ENCODE measurements at regions not wholly inside any gene's neighbourhood (a gene's known extent, or its start where the extent isn't known, plus 50 kb on each side); places are given as distances from the start of the nearest gene placed in this dataset.
"Not testable (repeated sequence)": the region's sequence is repeated elsewhere in the genome, so short reads cannot be mapped to it uniquely, and the experiment has no call there.

- no peak for DNase-seq
These were observed 373.7 kb downstream of the HACE1 start for GRCh38 chr6:104486035-104486434.

GRCh38 chr6:104484626-104485025 lies 375.1 kb downstream of the HACE1 start:
- DNase-seq: no peak

DNA sequence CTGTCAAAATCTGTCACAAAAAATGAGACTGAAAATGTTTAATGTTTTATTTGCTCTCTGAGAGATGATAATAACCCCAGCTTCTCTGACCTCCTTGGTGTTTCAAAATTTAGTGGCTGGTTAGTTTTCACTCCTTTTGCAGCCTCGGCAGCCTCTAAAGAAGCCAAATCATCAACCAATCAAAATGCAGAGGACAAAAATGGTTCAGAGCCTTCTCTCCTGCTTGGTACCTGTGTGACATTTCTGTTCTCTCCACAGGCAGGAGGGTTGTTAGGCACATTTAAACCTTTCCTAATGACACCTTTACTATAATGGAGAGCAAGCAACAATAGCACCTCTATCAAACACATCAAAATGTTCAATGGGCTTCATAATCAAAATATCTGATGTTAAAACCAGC lies 375.5 kb downstream of the HACE1 start:
- no peak for DNase-seq

- no peak for DNase-seq
These were observed 376.4 kb downstream of the HACE1 start for GRCh38 chr6:104483225-104483834.

DNA sequence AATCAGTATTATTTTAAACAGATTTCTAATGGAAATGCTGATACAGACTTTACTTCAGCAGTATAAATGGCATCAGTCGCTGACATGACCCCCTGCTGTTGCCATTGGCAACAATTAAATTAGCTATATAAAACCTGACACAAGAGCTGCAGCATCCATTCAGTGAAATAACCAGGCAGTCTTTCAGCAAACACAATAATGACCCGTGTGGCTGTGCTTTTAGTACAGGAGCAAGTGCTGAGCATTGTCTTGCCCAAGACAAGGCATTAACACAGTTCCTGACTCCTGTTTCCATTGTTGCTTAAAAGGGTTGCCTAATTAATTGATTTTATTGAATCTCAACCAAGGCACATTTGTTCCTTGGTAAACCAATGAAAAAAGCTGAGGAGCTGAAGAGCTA lies 382.1 kb downstream of the HACE1 start:
- no peak for DNase-seq

DNA sequence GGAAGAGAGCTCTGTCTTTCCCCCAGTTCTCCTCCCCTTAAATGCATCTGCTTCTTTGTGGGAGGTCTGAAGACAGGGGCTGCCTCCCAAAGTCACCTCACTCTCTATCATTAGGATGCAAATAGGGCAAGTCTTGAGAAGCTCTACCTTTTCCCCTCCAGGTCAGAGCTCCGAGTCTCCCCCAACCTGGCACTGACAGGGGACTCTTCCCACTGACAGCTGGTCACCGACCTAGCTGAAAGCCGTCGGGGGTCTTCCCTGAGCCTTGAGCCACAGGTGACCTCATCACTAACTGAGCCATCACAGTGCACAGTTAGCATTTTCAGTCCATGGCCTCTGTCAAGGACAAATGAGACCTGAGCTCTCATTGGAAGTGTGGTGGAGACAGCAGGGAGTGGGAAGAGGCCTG lies 386.7 kb downstream of the HACE1 start:
- no peak for DNase-seq

DNA sequence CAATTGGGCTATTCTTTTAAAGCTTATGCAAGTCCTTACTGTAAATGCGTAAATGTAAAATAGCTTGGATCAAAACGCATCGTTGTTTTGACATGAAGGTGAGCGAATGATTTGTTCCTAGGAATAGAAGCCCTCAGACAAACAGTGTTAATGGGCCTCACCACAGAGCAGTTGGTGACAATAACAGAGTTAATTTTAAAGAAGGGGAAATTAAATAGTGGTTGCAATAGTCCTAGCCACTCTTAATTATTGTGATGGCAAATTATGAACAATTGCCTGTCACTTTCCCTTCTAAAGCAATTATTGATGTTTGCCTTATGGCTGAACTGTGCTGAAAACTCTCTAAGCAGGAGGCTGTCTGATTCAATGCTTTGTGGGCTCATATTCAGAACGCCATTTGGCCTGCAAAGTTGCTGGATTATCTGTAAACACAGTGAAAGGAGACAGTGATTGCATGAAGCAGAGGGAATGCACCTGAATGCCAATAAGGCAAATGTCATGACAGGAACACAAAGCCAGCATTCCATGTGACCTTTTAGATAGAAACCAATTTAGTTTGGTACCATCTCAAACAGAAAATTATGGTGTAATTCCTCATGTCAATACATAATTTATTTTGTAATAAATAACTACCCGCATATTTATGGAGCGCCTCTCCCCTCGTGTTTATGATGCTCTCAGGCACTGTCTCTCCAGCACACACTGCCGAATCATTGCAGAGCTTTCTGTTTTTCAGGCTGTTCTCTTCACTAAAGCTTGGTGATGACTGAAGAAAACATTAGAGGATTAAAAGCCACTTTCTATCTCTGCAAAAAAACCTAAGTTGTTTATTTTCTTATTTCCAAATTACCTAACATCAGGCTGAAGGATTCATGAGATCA lies 387.5 kb downstream of the HACE1 start:
- DNase-seq: no peak

GRCh38 chr6:104466306-104466705 lies 393.4 kb downstream of the HACE1 start:
- DNase-seq: no peak

DNA sequence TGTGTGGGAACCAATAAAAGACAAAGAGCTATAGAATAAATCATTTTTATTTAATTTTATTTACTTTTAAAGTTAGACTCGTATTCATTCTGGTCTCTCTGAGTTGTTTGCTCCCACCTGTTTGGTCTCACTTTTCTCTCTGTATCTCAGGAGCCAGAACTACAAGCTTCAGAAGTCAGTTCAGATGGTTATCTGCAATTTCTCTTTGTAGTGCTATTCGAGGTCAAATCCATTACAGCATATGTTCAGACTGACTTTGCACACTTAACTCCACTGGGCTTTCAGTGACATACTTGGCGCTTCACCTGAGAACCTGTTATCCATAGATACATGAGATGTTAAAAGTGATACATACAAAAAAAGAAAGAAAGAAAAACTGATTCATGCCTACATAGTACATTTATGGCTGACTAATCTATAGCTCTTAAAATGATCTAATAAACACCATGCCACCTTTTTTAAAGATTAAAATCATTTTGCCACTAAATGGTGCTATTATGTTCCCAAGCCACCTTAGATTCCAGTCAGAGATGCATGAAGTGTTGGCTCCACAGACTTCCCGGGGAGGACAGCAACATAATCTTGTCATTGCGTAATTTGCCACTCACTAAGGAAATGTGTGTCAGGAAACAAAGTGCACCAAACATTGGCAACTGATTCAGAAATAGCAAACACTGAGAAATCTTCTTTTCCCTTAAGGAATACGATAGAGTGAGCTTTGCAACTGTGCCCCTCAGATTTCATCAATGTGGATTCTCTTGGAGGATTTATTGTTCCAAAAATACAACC lies 396.7 kb downstream of the HACE1 start:
- no peak for DNase-seq

GRCh38 chr6:104460738-104461483 lies 398.8 kb downstream of the HACE1 start:
- no peak for DNase-seq

DNA sequence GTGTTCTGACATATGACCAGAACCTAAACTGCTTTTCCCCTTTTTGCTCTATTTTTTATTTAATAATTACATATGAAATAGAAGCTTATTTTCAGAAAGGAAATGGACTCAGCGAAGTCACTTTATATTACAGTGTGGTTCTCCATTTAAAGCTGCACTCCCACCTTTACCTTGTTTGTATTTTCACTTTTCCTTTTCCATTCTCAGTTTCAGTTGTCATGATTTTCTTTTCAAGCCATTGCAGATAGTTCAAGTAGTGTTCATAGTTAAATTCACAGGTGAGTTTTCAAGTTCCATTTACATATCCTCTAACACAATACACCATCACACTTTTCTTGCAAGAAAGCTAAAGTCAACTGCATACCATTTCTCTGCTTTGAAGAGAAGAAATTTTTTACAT lies 400.2 kb downstream of the HACE1 start:
- DNase-seq: no peak

DNA sequence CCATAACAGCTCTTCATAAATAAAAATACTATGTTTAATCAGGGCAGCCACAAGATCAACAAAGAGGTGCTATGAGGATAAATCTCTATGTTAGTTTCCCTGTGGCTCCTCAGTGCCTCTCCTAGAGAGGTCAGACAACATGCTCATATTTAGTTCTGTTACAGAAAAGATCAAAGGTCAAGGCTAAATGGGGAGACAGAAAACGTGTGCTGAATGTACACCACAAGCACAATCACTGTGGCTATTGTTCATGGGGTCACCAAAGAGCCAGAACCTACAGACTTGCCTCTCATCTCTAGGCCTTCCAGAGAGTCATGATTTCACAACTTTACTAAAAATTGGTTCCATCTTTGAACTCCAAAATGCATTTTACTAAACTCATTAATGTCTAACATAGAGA lies 409.8 kb downstream of the HACE1 start:
- DNase-seq: no peak

DNA sequence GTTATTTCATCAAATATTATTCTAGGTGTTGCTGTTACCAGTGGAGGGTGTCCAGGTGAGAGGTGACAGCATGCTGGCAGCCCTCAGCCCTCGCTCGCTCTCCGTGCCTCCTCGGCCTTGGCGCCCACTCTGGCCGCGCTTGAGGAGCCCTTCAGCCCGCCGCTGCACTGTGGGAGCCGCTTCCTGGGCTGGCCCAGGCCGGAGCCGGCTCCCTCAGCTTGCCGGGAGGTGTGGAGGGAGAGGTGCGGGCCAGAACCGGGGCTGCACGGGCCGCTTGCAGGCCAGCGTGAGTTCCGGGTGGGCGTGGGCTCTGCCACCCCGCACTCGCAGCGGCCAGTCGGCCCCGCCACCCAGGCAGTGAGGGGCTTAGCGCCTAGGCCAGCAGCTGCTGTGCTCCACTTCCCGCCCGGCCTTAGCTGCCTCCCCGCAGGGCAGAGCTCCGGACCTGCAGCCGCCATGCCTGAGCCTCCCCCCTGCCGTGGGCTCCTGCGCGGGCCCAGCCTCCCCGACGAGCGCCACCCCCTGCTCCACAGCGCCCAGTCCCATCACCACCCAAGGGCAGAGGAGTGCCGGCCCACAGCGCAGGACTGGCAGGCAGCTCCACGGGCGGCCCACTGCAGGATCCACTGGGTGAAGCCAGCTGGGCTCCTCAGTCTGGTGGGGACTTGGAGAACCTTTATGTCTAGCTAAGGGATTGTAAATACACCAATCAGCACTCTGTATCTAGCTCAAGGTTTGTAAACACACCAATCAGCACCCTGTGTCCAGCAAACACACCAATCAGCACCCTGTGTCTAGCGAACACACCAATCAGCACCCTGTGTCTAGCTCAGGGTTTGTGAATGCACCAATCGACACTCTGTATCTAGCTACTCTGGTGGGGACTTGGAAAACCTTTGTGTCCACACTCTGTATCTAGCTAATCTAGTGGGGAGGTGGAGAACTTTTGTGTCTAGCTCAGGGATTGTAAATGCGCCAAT lies 413.3 kb downstream of the HACE1 start:
- DNase-seq: not testable (repeated sequence)

DNA sequence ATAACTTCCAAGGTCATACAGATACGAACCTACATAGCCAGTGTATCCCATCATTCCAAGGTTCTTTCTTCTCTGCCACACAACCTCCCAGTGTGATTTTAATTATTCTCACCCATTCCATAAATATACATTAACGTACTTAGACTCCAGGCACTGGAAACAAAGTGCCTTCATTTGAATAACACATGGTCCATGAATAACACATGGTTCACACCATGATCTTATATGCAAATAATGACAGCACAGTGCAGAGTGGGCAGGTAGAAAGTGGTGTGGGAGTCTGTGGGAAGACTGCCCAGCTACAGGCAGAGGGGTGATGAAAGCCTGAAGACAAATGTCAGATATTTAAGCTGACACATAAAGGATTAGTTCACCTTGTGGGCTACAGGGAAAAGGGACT lies 425.2 kb downstream of the HACE1 start:
- no peak for DNase-seq

GRCh38 chr6:104431096-104431495 lies 428.6 kb downstream of the HACE1 start:
- no peak for DNase-seq

- DNase-seq: no peak
These were observed 431.5 kb downstream of the HACE1 start for GRCh38 chr6:104428184-104428583.

GRCh38 chr6:104423691-104424090 lies 436.0 kb downstream of the HACE1 start:
- no peak for DNase-seq

GRCh38 chr6:104421650-104422049 lies 438.1 kb downstream of the HACE1 start:
- DNase-seq: no peak

GRCh38 chr6:104418839-104419238 lies 440.9 kb downstream of the HACE1 start:
- DNase-seq: no peak

DNA sequence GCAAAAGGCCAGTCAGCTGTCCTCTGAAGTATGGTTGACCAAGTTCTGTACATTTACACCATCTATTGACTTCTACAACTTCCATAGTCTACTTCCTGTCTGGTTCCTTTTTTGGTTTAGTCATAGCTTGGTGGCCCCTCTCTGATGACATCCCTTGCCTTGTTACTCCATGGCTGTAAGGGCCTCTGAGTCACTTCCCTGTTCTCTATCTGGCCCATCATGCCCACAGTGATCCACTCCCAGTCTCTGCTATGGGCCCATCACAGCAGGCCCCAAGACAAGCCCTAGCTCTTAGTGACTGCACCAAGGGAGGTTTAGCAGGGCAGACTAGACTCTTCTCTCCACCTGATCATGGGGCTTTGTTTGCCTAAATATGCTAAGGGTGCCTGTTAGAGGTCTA lies 441.6 kb downstream of the HACE1 start:
- no peak for DNase-seq

DNA sequence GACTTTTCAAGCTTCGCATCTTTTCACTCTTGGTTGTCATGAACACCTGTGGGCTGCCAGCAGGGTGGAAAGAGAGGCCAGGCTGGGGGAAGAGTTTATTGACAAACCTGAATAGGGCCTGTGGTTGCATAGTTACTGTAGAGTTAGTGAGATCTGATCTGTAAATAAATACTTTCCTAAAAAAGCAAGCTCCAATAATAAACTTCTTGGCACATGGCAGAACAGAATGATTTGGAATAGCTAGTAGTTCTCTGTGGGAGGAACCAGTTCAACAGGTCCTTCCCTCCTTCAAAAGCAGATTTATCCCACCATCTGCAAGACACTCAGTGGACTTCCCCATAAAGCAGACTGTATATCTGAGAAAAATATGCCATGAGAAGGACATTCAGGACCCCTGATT lies 445.0 kb downstream of the HACE1 start:
- no peak for DNase-seq

DNA sequence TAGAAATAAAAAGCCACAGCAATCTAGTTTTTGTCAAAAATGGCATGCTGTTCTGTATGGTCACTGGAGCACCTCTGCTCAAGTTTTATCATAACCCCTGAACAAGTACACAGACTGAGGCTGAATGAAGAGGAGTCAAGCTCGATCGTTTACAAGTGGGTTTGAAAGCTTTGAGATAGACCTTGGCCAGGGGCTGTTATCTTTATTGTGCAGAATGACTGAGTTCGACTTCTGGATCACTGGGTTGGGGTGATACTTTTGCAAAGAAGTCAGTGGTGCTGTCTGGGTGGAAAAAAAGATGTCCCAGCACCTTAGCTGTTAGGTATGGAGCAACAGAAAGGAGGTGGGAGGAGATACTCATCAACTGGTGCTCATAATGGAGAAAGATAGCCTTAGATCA lies 446.0 kb downstream of the HACE1 start:
- no peak for DNase-seq
